SK-N-SH (cell line): ENCODE measurements at regions not wholly inside any gene's neighbourhood (a gene's known extent, or its start where the extent isn't known, plus 50 kb on each side); places are given as distances from the start of the nearest gene placed in this dataset.
"Not testable (repeated sequence)": the region's sequence is repeated elsewhere in the genome, so short reads cannot be mapped to it uniquely, and the experiment has no call there.

ENCODE experiments used
- CTCF ChIA-PET: fragments of 300-600, 350-600 bp; formaldehyde crosslinking; extraction: SDS; loops from one replicate; lab custom pipeline; 2021; lab: Yijun Ruan, JAX
- POLR2A ChIA-PET: fragments of 350-600 bp; sonication (Branson Sonifier 250); formaldehyde crosslinking; extraction: SDS; loops from one replicate; lab custom pipeline; 2020; ENCODE audit warnings: antibody characterized with exemption, inconsistent platforms; lab: Yijun Ruan, JAX
- DNase-seq: peaks from one replicate; pipeline ENCODE4 v3.0.0; 2012
- H2AFZ ChIP-seq: fragments of 200-600 bp; sonication (generic); 2 replicates; pipeline ENCODE4 v1.8.1; 2016; ENCODE audit warnings: antibody characterized with exemption, mild to moderate bottlenecking, low read depth
- H3F3A ChIP-seq: fragments of 200-600 bp; sonication (generic); replicated peaks from 2 replicates; pipeline ENCODE3; 2016; ENCODE audit warnings: antibody characterized with exemption, mild to moderate bottlenecking; ENCODE audit not compliant: insufficient read depth
- H3K27ac ChIP-seq, 2 experiments: fragments of 200-500 bp in 1 of 2; fragments of 200-600 bp in 1 of 2; sonication (Bioruptor generic) in 1 of 2; sonication (generic), shearing (Covaris generic) in 1 of 2; 2 replicates each; pipeline versions ENCODE4 v1.5.1 to v1.6.1; 2014 to 2016; ENCODE audit warnings: low read depth in 2 of 2, inconsistent platforms in 1 of 2, low read length in 1 of 2, mild to moderate bottlenecking in 1 of 2, mixed read lengths in 1 of 2
- H3K27me3 ChIP-seq: fragments of 200-600 bp; sonication (generic), shearing (Covaris generic); 2 replicates; pipeline ENCODE4 v1.6.1; 2016; ENCODE audit warnings: mixed run types; ENCODE audit not compliant: insufficient read depth
- H3K36me3 ChIP-seq, 2 experiments: fragments of 200-500 bp in 1 of 2; fragments of 200-600 bp in 1 of 2; sonication (Bioruptor generic) in 1 of 2; sonication (generic) in 1 of 2; replicated peaks in 1 of 2; 2 replicates each; pipeline versions ENCODE3 to v1.5.1; 2014 to 2016; ENCODE audit warnings: low read length in 1 of 2, mild to moderate bottlenecking in 1 of 2; ENCODE audit not compliant: insufficient read depth in 2 of 2, control insufficient read depth in 1 of 2
- H3K4me1 ChIP-seq, 2 experiments: fragments of 200-500 bp in 1 of 2; fragments of 200-600 bp in 1 of 2; sonication (Bioruptor generic) in 1 of 2; sonication (generic), shearing (Covaris generic) in 1 of 2; 2 replicates each; pipeline versions ENCODE4 v1.5.1 to v1.6.1; 2014 to 2016; ENCODE audit warnings: low read depth in 1 of 2, low read length in 1 of 2, mixed run types in 1 of 2; ENCODE audit not compliant: insufficient read depth in 2 of 2, control insufficient read depth in 1 of 2
- H3K4me2 ChIP-seq: fragments of 200-600 bp; sonication (generic), shearing (Covaris generic); 2 replicates; pipeline ENCODE4 v1.6.1; 2017; ENCODE audit warnings: mixed run types
- H3K4me3 ChIP-seq, 2 experiments: fragments of 200-500 bp in 1 of 2; fragments of 200-600 bp in 1 of 2; sonication (Bioruptor generic) in 1 of 2; sonication (generic), shearing (Covaris generic) in 1 of 2; 2 replicates each; pipeline versions ENCODE4 v1.5.1 to v1.8.1; 2014 to 2016; ENCODE audit warnings: low read depth in 2 of 2, inconsistent platforms in 1 of 2, low read length in 1 of 2, mild to moderate bottlenecking in 1 of 2, mixed read lengths in 1 of 2, moderate library complexity in 1 of 2
- H3K79me2 ChIP-seq: fragments of 200-600 bp; sonication (generic); 2 replicates; pipeline ENCODE4 v1.8.1; 2017; ENCODE audit warnings: mild to moderate bottlenecking; ENCODE audit not compliant: insufficient read depth
- H3K9ac ChIP-seq: fragments of 200-600 bp; sonication (generic); 2 replicates; pipeline ENCODE4 v1.6.1; 2017; ENCODE audit warnings: mixed run types
- H3K9me2 ChIP-seq: fragments of 200-600 bp; sonication (generic); 2 replicates; pipeline ENCODE4 v1.6.1; 2017; ENCODE audit warnings: mixed run types
- H3K9me3 ChIP-seq: fragments of 200-600 bp; sonication (generic); 2 replicates; pipeline ENCODE4 v1.6.1; 2017; ENCODE audit warnings: mixed run types, mild to moderate bottlenecking, moderate library complexity
- H4K20me1 ChIP-seq: fragments of 200-600 bp; sonication (generic); 2 replicates; pipeline ENCODE4 v1.6.1; 2017; ENCODE audit warnings: mild to moderate bottlenecking, mixed run types; ENCODE audit not compliant: insufficient read depth
- FOXM1 ChIP-seq: IDR thresholded peaks from 2 replicates; pipeline ENCODE4 v1.4.0; 2012; ENCODE audit warnings: low read depth, mild to moderate bottlenecking
- JUND ChIP-seq: IDR thresholded peaks from 2 replicates; pipeline ENCODE4 v1.4.0; 2012
- MEF2A ChIP-seq: IDR thresholded peaks from 2 replicates; pipeline ENCODE4 v1.4.0; 2012; ENCODE audit warnings: low read depth, borderline replicate concordance
- MXI1 ChIP-seq: IDR thresholded peaks from 2 replicates; pipeline ENCODE4 v1.6.1; 2012; ENCODE audit warnings: mild to moderate bottlenecking, low read depth, low read length, improper control_type of control experiment
- NRF1 ChIP-seq: IDR thresholded peaks from 2 replicates; pipeline ENCODE4 v1.6.1; 2012; ENCODE audit warnings: low read depth, mild to moderate bottlenecking, low read length
- POLR2AphosphoS5 ChIP-seq: IDR thresholded peaks from 2 replicates; pipeline ENCODE4 v1.6.1; 2012; ENCODE audit warnings: low read depth, low read length
- RCOR1 ChIP-seq: fragments of 150-350 bp; IDR thresholded peaks from 2 replicates; pipeline ENCODE4 v1.6.1; 2017; ENCODE audit warnings: antibody characterized with exemption, low read length
- SIN3A ChIP-seq: IDR thresholded peaks from 2 replicates; pipeline ENCODE4 v1.6.1; 2012; ENCODE audit warnings: low read depth, mild to moderate bottlenecking, low read length, moderate library complexity, borderline replicate concordance
- WGBS: methylation state at CpG from one replicate; pipeline ENCODE4 v1.1.6; 2017; ENCODE audit warnings: low lambda C conversion rate; 5-methylcytosine and 5-hydroxymethylcytosine counted together
- TF ChIP-seq, protein P1 (sequence below): IDR thresholded peaks from 2 replicates; pipeline ENCODE4 v1.6.1; 2012; ENCODE audit warnings: mild to moderate bottlenecking, low read depth, low read length, moderate library complexity
- TF ChIP-seq, protein P2 (sequence below): fragments of 150-350 bp; IDR thresholded peaks from 2 replicates; pipeline ENCODE4 v1.6.1; 2017; ENCODE audit warnings: antibody characterized with exemption, low read length, low read depth, borderline replicate concordance

DNA sequence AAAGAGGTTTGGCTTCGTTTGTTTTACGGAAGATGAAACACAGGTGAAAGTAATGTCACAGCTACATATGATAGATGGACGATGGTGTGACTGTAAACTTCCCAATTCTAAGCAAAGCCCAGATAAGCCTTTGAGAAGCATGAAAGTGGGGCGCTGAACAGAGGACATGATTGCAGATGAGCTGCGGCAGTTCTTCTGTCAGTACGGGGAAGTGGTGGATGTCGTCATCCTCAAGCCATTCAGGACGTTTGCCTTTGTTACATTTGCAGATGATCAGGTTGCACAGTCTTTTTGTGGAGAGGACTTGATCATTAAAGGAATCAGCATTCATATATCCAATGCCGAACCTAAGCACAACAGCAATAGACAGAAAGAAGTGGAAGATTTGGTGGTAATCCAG is 111.5 kb upstream of the DIAPH3 start:
- H3K79me2 ChIP-seq = no peaks in the 10 kb centered on the region
- ChIA-PET POLR2A (no interaction called here), CTCF (no interaction called here)
- no peaks in the 10 kb centered on the region for H3K9me3 ChIP-seq
- no peak for TF ChIP-seq RCOR1
- TF ChIP-seq MXI1 = no peak
- no peak for TF ChIP-seq JUND
- TF ChIP-seq, protein P1, sequence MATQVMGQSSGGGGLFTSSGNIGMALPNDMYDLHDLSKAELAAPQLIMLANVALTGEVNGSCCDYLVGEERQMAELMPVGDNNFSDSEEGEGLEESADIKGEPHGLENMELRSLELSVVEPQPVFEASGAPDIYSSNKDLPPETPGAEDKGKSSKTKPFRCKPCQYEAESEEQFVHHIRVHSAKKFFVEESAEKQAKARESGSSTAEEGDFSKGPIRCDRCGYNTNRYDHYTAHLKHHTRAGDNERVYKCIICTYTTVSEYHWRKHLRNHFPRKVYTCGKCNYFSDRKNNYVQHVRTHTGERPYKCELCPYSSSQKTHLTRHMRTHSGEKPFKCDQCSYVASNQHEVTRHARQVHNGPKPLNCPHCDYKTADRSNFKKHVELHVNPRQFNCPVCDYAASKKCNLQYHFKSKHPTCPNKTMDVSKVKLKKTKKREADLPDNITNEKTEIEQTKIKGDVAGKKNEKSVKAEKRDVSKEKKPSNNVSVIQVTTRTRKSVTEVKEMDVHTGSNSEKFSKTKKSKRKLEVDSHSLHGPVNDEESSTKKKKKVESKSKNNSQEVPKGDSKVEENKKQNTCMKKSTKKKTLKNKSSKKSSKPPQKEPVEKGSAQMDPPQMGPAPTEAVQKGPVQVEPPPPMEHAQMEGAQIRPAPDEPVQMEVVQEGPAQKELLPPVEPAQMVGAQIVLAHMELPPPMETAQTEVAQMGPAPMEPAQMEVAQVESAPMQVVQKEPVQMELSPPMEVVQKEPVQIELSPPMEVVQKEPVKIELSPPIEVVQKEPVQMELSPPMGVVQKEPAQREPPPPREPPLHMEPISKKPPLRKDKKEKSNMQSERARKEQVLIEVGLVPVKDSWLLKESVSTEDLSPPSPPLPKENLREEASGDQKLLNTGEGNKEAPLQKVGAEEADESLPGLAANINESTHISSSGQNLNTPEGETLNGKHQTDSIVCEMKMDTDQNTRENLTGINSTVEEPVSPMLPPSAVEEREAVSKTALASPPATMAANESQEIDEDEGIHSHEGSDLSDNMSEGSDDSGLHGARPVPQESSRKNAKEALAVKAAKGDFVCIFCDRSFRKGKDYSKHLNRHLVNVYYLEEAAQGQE = no peak
- no peak for TF ChIP-seq FOXM1
- no peak for TF ChIP-seq POLR2AphosphoS5
- TF ChIP-seq, protein P2, sequence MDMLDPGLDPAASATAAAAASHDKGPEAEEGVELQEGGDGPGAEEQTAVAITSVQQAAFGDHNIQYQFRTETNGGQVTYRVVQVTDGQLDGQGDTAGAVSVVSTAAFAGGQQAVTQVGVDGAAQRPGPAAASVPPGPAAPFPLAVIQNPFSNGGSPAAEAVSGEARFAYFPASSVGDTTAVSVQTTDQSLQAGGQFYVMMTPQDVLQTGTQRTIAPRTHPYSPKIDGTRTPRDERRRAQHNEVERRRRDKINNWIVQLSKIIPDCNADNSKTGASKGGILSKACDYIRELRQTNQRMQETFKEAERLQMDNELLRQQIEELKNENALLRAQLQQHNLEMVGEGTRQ = no peak
- TF ChIP-seq SIN3A = no peak
- TF ChIP-seq MEF2A = no peak
- TF ChIP-seq NRF1 = no peak
- H3K4me1 ChIP-seq = no peaks in the 10 kb centered on the region
- H3K4me2 ChIP-seq = no peak overlapping the region
- no peaks in the 10 kb centered on the region for H3K9me2 ChIP-seq
- no peaks in the 10 kb centered on the region for H3K36me3 ChIP-seq
- H2AFZ ChIP-seq = no peak overlapping the region
- H3K4me3 ChIP-seq = no peak overlapping the region
- 55% methylated on average over 9 of the region's 9 CpGs for WGBS
- no peak overlapping the region for H3K27ac ChIP-seq
- no peaks in the 10 kb centered on the region for H3K27me3 ChIP-seq
- no peak overlapping the region for H3K9ac ChIP-seq
- no peaks in the 10 kb centered on the region for H3F3A ChIP-seq
- DNase-seq = no peak
- no peaks in the 10 kb centered on the region for H4K20me1 ChIP-seq

DNA sequence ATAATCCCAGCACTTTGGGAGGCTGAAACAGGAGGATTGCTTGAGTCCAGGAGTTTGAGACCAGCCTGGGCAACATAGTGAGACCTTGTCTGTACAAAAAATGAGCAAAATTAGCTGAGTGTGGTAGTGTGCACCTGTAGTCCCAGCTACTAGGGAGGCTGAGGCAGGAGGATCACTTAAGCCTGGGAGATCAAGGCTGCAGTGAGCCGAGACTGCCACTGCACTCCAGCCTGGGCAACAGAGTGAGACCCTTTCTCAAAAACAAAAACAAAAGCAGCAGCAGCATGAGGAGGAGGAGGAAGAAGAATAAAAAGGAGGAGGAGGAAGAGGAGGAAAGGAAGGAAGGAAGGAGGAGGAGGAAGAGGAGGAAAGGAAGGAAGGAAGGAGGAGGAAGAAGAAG is 116.5 kb upstream of the TDRD3 start:
- H3K9me3 ChIP-seq, H3K9ac ChIP-seq, H3K79me2 ChIP-seq, H3F3A ChIP-seq, H3K27me3 ChIP-seq, H4K20me1 ChIP-seq, H3K4me2 ChIP-seq, H3K27ac ChIP-seq, H3K9me2 ChIP-seq, H3K36me3 ChIP-seq, CTCF ChIA-PET, H3K4me1 ChIP-seq, DNase-seq, H3K4me3 ChIP-seq, H2AFZ ChIP-seq, POLR2A ChIA-PET: not testable (repeated sequence)
- WGBS = 68% methylated on average over 1 of the region's 1 CpG
